IPS DF 4.7 (cell line): ENCODE measurements at regions not wholly inside any gene's neighbourhood (a gene's known extent, or its start where the extent isn't known, plus 50 kb on each side); places are given as distances from the start of the nearest gene placed in this dataset.

ENCODE experiments used
- DNase-seq: peaks from one replicate; pipeline ENCODE4 v3.0.0-alpha.2; 2013; ENCODE audit warnings: low spot score; ENCODE audit errors: extremely low read depth

DNA sequence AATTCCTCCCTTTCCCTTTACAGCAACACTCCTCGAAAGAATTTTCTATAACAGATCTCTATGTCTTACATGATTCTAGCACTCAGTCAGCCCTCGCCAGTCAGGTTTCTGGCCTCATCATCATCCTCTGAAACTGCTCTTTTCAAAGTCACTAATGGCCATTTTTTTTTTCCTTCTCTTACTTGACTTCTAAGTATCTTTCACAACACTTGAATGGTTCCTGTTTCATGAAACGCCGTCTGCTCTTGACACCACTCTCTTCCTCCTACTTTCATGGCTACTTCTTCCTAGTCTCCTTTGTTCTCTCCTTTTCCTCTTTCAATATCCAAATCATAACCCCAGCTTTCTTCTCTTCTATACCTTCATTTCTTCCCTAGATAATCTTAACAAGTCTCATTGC lies 100.5 kb upstream of the NRP1 start:
- no peak for DNase-seq

GRCh38 chr10:33428682-33429081 lies 94.2 kb upstream of the NRP1 start:
- DNase-seq, result no peak

- DNase-seq, result no peak
Observed at GRCh38 chr10:33423154-33423529, 88.7 kb upstream of the NRP1 start.

DNA sequence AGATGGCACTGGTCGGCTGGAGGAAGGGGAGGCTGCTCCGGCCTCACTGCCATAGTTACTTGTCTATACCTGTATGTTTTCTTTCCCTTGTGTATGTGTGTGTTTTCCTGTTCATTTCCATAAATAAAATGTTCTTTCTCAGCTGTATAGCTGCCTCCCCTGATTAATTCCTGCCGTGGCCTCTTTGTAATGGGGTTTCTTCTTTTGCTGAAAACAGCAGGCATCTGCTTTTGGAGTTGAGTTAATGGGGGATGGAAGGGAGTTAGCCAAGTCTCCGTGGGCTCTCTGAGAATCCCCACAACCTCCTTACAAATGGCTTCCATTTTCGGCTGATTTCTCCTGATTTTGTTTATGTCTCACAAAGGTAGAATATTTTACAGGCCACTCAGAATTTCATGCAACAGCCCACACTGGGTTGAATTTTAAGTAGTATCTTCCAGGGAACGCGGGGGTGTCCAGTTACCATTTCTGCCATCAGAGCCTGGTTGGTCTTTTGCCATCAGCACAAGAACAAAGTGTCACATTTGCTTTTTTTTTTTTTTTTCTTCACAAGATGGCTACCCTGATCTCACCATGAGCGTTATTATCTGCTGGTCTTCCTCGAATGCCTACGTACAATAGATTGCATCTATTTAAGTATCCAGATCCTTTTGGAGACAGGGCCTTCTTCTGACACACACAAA lies 88.1 kb upstream of the NRP1 start:
- DNase-seq, result no peak

- DNase-seq, result no peak
Observed at GRCh38 chr10:33421789-33422462, 87.5 kb upstream of the NRP1 start.

- DNase-seq, result no peak
Observed at GRCh38 chr10:33419311-33419710, 84.8 kb upstream of the NRP1 start.

DNA sequence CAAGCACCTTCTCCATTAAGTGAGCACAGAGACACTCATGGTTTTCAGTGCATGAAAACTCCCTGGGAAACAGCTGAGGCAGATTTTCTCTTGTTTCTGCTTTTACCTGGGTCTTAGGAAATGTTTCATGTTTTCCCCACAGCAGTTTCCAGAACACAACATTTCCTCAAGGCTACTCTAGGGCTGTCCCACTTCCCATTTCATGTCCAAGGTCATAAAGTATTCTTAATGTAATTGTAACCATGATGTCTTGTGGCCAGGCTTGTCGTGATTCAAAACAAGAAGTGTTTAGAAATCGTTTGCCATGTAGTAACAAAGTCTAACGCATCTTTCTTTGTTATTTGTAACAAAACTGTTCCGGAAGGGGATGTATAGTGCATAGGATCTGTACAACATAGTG lies 83.8 kb upstream of the NRP1 start:
- no peak for DNase-seq

GRCh38 chr10:33416691-33417090 lies 82.2 kb upstream of the NRP1 start:
- no peak for DNase-seq

- no peak for DNase-seq
Observed at GRCh38 chr10:33416209-33416608, 81.7 kb upstream of the NRP1 start.

DNA sequence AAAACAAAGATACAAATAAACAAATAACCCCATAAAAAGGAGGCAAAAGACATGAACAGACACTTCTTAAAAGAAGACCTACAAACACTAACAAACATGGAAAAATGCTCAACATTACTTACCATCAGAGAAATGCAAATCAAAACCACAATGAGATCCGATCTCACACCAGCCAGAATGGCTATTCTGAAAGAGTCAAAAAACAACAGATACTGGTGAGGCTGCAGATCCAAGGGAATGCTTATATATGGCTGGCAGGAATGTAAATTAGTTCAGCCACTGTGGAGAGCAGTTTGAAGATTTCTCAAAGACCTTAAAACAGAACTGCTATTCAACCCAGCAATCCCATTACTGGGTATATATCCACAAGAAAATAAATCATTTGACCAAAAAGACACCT lies 80.4 kb upstream of the NRP1 start:
- no peak for DNase-seq

DNA sequence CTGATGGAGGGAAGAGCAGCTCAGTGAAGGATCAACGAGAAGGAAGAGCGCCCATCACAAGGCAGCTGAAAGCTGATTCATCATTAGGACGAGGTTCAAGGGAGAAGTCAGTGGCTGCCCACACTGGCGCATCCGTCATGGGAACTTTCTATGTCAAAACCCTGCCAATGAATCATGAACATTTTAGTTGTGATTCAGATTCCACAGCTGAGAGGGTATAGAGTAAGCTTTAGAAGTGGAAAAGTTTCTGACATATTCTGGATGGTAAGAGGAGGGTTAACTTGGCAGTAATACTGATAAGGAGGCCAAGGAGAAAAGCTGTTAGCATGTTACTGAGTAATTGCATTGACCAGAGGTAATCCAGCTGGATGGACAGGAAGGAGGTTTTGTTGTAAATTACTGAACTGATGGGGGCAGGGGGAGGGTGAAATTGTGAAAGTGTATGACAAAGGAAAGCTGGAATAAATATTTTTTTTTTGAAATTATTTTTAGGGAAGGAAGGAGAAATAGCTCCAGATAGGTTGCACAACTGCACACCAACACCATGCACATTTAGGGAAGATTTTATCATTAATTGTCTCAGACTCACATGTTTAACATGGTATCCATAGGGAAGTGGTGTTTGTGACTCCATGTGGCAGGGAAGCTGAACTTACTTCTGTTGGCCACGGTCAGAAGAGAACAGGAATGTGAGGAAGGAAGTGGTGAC lies 78.3 kb upstream of the NRP1 start:
- DNase-seq, result no peak

DNA sequence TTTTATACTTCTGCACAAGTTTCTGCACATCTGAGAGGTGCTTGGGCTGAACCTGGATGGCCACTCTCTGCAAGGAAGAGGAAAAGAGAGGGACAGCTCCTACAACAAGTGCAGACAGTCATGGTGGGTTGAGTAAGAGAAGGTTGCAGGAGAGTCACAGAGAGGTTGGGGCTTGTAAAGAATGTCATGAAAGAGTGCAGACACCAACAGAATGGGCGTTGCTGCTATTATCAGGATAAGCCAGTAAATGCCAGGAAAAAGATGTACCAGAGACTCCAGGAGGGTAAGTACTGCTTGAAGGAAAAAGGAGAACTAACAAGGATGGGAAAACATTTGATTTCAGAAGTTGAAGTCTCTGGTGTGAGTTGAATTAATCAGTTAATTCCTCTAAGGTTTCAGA lies 77.8 kb upstream of the NRP1 start:
- DNase-seq, result no peak

DNA sequence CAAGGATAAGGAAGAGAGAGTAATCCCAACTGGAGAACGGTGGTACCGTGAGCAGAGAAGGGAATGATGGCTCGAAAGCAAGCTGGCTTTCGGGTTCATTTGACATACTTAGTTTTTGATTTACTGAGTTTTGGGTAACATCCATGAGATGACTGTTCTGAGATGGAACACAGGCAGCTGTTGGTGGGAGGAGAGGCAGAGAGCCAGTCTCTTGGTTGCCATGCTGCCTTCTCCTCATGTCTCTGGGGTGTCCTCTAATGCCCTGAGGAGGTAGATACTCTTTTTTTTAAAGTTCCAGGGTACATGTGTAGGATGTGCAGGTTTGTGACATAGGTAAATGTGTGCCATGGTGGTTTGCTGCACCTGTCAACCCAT lies 76.4 kb upstream of the NRP1 start:
- DNase-seq, result no peak

DNA sequence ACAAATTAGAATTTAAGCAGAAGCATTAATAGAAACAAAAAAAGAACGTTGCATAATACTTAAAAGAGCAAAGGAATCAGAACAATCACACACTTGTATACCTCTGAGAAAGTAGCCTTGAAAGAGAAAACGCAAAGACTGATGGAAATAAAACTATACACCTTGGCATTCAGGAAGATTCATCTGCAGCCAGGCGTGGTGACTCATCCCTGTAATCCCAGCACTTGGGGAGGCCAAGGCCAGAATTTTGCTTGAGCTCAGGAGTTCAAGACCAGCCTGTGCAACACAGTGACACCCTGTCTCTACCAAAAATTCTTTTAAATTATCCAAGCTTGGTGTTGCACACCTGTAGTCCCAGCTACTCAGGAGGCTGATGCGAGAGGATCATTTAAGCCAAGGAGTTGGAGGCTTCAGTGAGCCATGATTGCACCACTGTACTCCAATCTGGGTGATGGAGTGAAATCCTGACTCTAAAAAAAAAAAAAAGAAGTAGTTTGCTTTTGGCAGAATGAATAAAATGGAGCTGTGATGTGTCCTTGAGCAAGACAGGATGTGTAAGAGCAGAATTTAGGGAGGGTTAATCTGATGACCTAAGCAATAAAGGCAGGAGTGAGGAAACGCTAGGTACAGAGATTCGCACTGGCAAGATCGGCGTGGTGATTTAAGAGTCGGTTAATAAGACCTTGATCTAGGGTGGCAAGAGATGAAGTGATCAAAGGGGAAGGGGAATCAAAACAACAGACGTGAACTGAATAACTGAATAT lies 75.8 kb upstream of the NRP1 start:
- no peak for DNase-seq

GRCh38 chr10:33406596-33406995 lies 72.1 kb upstream of the NRP1 start:
- no peak for DNase-seq

GRCh38 chr10:33402220-33403073 lies 68.0 kb upstream of the NRP1 start:
- no peak for DNase-seq

GRCh38 chr10:33401300-33401699 lies 66.8 kb upstream of the NRP1 start:
- DNase-seq, result no peak

DNA sequence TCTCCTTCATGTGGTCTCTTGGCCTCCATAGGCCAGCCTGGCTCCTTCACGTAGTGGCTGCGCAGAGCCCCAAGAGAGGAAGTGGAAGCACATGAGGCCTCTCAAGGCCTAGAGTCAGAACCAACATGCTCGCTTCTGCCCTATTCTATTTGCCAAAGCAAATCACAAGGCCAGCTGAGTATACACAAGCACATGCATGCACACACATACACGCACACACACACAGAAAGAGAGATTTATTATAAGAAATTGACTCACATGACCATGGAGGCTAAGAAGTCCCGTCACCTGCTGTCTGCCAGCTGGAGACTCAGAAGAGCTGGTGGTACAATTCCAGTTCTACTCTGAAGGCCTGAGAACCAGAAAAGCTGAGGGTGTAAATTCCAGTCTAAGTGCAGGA lies 64.3 kb upstream of the NRP1 start:
- no peak for DNase-seq

DNA sequence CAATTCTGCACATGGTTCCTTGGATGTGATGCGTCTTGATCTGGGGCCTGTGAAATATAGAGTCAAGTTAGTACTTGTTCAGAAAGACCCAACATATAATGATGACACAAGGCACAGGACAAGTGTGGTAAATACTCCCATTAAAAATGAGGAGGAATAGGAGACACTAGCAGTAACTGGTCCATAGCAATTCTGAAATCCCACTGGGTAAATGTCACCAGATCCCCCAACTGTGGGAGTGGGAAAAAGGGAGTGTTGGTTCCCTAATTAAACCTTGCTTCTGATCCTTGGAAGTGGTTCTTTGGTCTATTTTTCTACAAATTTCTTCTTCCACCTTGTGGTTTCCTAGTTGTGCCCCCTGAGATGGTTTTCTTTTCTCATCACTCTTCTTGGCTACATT lies 62.5 kb upstream of the NRP1 start:
- DNase-seq, result no peak

- no peak for DNase-seq
Observed at GRCh38 chr10:33396279-33396678, 61.8 kb upstream of the NRP1 start.

- DNase-seq, result no peak
Observed at GRCh38 chr10:33395201-33395600, 60.7 kb upstream of the NRP1 start.
